B cell (primary cell): ENCODE measurements at regions not wholly inside any gene's neighbourhood (a gene's known extent, or its start where the extent isn't known, plus 50 kb on each side); places are given as distances from the start of the nearest gene placed in this dataset.

Experiments used
- CTCF ChIP-seq: fragments of 200-600 bp; IDR thresholded peaks from one replicate; pipeline ENCODE4 v1.8.0; 2022; ENCODE audit warnings: antibody characterized with exemption, mild to moderate bottlenecking
- EZH2 ChIP-seq: IDR thresholded peaks from 2 replicates; pipeline ENCODE4 v1.6.1; 2012; ENCODE audit warnings: borderline replicate concordance, low read depth, mild to moderate bottlenecking, moderate library complexity, low read length; ENCODE audit not compliant: insufficient read depth, poor library complexity, severe bottlenecking

DNA sequence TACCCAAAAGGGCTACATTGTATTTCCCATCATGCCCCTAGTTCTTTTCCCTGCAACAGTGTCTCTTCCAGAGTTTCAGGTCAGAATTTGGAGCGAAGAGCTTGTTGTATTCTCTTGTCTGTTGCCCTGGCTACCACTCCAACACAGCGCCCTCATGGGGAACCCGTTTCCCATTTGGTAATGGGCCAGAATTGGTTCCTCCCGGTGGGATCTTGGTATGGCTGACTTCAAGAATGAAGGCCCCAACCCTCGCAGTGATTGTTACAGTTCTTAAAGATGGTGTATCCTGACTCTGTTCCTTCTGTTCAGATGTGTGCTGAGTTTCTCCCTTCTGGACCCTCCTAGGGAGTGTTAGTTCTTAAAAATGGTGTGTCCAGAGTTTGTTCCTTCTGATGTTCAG is 110.5 kb upstream of the ZNF32 start:
- no peak for TF ChIP-seq CTCF
- no peak for TF ChIP-seq EZH2
